HEK293T (cell line): ENCODE measurements at regions not wholly inside any gene's neighbourhood (a gene's known extent, or its start where the extent isn't known, plus 50 kb on each side); places are given as distances from the start of the nearest gene placed in this dataset.

Experiments
- CTCF ChIA-PET: fragments of 350-600 bp; formaldehyde crosslinking; extraction: SDS; loops from one replicate; lab custom pipeline; 2021; ENCODE audit warnings: antibody characterized with exemption, inconsistent platforms; lab: Yijun Ruan, JAX
- POLR2A ChIA-PET: fragments of 350-600 bp; formaldehyde crosslinking; extraction: SDS; loops from one replicate; lab custom pipeline; 2020; ENCODE audit warnings: antibody characterized with exemption, inconsistent platforms; lab: Yijun Ruan, JAX
- DNase-seq: peaks from one replicate; pipeline ENCODE4 v3.0.0; 2012; ENCODE audit warnings: mixed read lengths; ENCODE audit errors: extremely low spot score
- ARNT ChIP-seq: fragments of 450-650 bp; IDR thresholded peaks from 2 replicates; pipeline ENCODE4 v1.6.1; 2017; ENCODE audit warnings: mild to moderate bottlenecking
- BHLHE40 ChIP-seq: fragments of 450-650 bp; IDR thresholded peaks from 2 replicates; pipeline ENCODE4 v1.6.1; 2016; ENCODE audit warnings: mild to moderate bottlenecking, moderate library complexity, borderline replicate concordance
- CTBP1 ChIP-seq: fragments of 450-650 bp; IDR thresholded peaks from 2 replicates; pipeline ENCODE4 v1.6.1; 2016; ENCODE audit warnings: borderline replicate concordance
- ELF4 ChIP-seq: fragments of 450-650 bp; IDR thresholded peaks from 2 replicates; pipeline ENCODE4 v1.6.1; 2017; ENCODE audit warnings: antibody characterized with exemption
- FOXA1 ChIP-seq: fragments of 450-650 bp; IDR thresholded peaks from 2 replicates; pipeline ENCODE4 v1.6.1; 2016; ENCODE audit warnings: mild to moderate bottlenecking
- FOXK2 ChIP-seq: fragments of 450-650 bp; IDR thresholded peaks from 2 replicates; pipeline ENCODE4 v1.6.1; 2016; ENCODE audit warnings: mild to moderate bottlenecking
- FOXM1 ChIP-seq: fragments of 450-650 bp; IDR thresholded peaks from 2 replicates; pipeline ENCODE4 v1.6.1; 2017; ENCODE audit warnings: mild to moderate bottlenecking, borderline replicate concordance
- HDGF ChIP-seq: fragments of 450-650 bp; IDR thresholded peaks from 2 replicates; pipeline ENCODE4 v1.6.1; 2017; ENCODE audit warnings: antibody characterized with exemption, borderline replicate concordance
- L3MBTL2 ChIP-seq: fragments of 450-650 bp; conservative IDR thresholded peaks from 2 replicates; pipeline ENCODE4 v1.6.1; 2016; ENCODE audit warnings: mild to moderate bottlenecking
- LEF1 ChIP-seq: fragments of 450-650 bp; IDR thresholded peaks from 2 replicates; pipeline ENCODE4 v1.6.1; 2017; ENCODE audit warnings: mild to moderate bottlenecking, borderline replicate concordance
- NFRKB ChIP-seq: fragments of 450-650 bp; IDR thresholded peaks from 2 replicates; pipeline ENCODE4 v1.6.1; 2016; ENCODE audit warnings: mild to moderate bottlenecking, moderate library complexity
- SP1 ChIP-seq: fragments of 450-650 bp; IDR thresholded peaks from 2 replicates; pipeline ENCODE4 v1.6.1; 2017
- SUZ12 ChIP-seq: fragments of 450-650 bp; IDR thresholded peaks from 2 replicates; pipeline ENCODE4 v1.6.1; 2016; ENCODE audit warnings: mild to moderate bottlenecking
- TARDBP ChIP-seq: fragments of 450-650 bp; IDR thresholded peaks from 2 replicates; pipeline ENCODE4 v1.6.1; 2016
- ZNF384 ChIP-seq: fragments of 450-650 bp; IDR thresholded peaks from 2 replicates; pipeline ENCODE4 v1.6.1; 2016
- TF ChIP-seq, protein P1 (sequence below): fragments of 450-650 bp; IDR thresholded peaks from 2 replicates; pipeline ENCODE4 v1.6.1; 2016

DNA sequence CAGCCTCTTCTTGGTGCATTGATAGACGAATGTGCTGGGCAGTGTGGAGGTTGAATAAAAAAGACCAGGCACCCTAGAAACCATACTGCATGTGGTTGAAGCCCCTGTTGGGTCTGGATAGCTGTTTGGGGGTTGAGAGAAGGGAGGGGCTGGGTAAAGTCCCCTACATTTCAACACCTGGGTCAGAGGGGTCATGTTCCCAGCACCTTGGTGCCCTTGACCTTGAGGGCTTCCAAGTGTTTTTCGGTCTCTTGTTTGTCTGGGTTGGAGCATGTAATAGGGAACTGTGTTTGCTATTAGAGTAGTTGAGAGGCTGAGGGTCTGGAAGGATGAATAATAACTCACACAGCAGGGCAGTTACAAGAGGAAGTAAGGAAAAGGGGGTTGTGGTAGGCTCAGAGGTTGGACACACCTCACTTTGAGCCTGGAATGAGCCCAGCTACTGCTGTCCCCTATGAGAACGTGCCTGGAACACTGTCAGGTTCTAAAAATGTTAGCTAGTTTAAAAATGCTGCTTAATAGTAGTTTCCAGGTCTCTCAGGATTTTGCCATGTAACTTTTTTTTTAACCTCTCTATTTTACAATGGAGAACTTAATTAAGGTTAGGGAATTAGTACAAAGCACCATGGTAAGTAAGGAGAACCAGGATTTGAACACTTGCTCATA is 155.2 kb upstream of the SPRY4 start:
- POLR2A ChIA-PET, result no interaction called here
- no peak for TF ChIP-seq ZNF384
- no peak for TF ChIP-seq LEF1
- TF ChIP-seq SUZ12, result no peak
- TF ChIP-seq BHLHE40, result no peak
- no peak for TF ChIP-seq ELF4
- TF ChIP-seq SP1, result no peak
- no peak for TF ChIP-seq ARNT
- TF ChIP-seq FOXM1, result no peak
- no peak for TF ChIP-seq CTBP1
- no peak for TF ChIP-seq L3MBTL2
- TF ChIP-seq FOXA1, result no peak
- TF ChIP-seq HDGF, result no peak
- TF ChIP-seq, protein P1, sequence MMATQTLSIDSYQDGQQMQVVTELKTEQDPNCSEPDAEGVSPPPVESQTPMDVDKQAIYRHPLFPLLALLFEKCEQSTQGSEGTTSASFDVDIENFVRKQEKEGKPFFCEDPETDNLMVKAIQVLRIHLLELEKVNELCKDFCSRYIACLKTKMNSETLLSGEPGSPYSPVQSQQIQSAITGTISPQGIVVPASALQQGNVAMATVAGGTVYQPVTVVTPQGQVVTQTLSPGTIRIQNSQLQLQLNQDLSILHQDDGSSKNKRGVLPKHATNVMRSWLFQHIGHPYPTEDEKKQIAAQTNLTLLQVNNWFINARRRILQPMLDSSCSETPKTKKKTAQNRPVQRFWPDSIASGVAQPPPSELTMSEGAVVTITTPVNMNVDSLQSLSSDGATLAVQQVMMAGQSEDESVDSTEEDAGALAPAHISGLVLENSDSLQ, result no peak
- no peak for TF ChIP-seq TARDBP
- no peak for TF ChIP-seq NFRKB
- no peak for TF ChIP-seq FOXK2
- CTCF ChIA-PET, result no interaction called here
- DNase-seq, result no peak

DNA sequence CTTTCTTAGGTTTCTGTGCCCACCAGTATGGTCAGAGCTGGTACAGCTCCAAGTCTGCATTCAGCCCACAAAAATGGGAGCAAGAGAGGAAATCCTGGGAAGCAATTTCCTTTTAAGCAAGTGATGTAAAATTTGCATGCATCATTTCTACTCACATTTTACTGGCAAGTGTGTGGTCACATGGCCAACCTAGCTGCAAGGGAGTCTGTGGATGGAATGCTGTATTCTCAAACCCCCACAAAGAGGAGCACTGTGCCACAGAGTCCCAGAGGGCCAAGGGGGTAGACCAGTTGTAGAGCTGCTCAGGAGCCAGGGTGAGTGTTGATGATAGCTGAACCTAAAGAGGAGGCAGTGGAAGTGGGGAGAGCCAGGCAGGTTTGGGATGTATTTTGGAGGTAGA is 154.3 kb upstream of the SPRY4 start:
- no peak for DNase-seq
- TF ChIP-seq SP1 (no peak), ARNT (no peak), NFRKB (no peak), ZNF384 (no peak), L3MBTL2 (no peak), ELF4 (no peak), LEF1 (no peak), CTBP1 (no peak), FOXM1 (no peak), SUZ12 (no peak), FOXA1 (no peak), BHLHE40 (no peak), HDGF (no peak), TARDBP (no peak), FOXK2 (no peak)
- TF ChIP-seq, protein P1, result no peak
- ChIA-PET CTCF (no interaction called here), POLR2A (no interaction called here)

DNA sequence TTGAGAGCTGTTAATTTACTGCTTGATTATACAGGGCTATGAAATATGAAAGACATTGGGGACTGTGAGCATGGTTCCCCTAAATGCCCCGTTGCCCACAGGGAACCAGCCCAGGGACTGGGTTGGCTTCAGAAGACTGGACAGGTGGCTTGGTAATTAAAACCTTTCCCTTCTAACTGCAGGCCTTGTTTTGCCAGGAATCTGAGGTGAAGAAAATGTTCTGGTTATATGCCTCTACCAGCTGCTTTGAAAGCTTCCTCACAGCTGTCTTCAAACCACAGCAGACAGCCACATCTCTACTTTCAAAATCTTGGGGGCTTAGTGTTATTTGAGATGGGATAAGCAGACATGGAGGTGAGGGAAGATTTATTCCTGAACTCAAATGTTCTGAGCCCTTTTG is 153.3 kb upstream of the SPRY4 start:
- CTCF ChIA-PET, result no interaction called here
- no peak for DNase-seq
- no peak for TF ChIP-seq FOXK2

DNA sequence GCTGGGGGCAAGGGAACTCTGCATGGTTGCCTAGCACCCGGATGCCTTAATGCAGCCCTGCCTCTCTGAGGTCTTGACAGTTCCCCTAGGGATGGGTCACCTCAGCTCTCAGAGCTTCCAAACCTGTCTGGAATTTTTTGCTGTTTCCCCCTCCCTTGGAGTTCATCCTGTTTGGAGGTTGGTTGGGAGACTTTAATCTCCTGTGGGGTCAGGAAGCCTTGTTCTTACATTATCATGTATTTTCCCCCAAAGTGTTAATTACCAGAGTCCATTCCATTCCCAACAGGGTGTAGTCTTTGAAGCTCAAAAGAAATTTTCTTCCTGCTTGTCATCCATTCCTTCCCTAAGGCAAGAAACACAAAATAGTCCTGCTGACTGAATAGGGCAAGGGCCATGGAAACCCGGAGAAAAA is 150.3 kb upstream of the SPRY4 start:
- no peak for DNase-seq
- no peak for TF ChIP-seq FOXA1
- no peak for TF ChIP-seq L3MBTL2
- TF ChIP-seq BHLHE40, result no peak
- TF ChIP-seq FOXM1, result no peak
- no peak for TF ChIP-seq SUZ12
- TF ChIP-seq FOXK2, result no peak
- TF ChIP-seq ARNT, result no peak
- no peak for TF ChIP-seq HDGF
- TF ChIP-seq LEF1, result no peak
- no peak for TF ChIP-seq ZNF384
- no peak for TF ChIP-seq SP1
- TF ChIP-seq, protein P1, result no peak
- TF ChIP-seq TARDBP, result no peak
- ChIA-PET POLR2A (interaction anchor here (0.8 kb wide), 1 partner anchor 366 kb away, joined by 3 read pairs; no protein-coding TSS in a partner anchor), CTCF (no interaction called here)

More for the DNA sequence above, 153.3 kb upstream of the SPRY4 start:
- POLR2A ChIA-PET, result no interaction called here

DNA sequence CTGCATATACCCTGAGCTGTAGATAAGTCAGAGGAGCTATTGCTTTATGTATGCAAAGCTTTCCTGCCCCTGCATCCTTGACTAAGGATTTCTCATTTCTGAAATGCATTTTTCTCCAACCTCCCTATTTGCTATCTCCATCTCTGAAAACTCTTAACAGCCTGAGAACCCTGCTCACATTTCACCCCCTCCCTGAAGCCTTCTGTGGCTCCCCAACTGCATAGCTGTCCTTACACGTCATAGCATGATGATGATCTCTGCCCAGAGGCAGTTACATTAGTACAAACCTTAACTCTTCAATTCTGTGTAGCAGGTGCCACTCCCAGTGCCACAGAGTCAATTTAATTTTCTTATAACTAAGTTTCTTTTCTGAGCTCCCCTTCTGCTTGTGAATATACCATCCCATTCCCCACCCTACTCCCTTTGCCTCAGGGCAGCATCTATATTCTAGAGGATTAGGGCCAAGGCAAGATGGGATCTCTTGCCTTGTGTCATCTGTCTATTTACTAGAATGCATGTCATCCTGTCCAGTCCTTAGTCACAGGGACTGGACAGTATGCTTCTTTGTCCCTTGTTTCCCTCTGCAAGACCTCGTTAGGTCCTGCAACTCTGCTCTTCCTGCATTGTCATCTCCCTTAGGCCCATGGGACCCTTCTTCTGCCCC is 149.7 kb upstream of the SPRY4 start:
- POLR2A ChIA-PET, result interaction anchor here (0.8 kb wide), 1 partner anchor 365 kb away, joined by 3 read pairs; no protein-coding TSS in a partner anchor
- no peak for DNase-seq
- TF ChIP-seq FOXK2 (no peak), TARDBP (no peak), ARNT (no peak), L3MBTL2 (no peak), HDGF (no peak), BHLHE40 (no peak)
- TF ChIP-seq, protein P1, result no peak
- CTCF ChIA-PET, result no interaction called here
